Caco-2 (cell line): ENCODE measurements at regions not wholly inside any gene's neighbourhood (a gene's known extent, or its start where the extent isn't known, plus 50 kb on each side); places are given as distances from the start of the nearest gene placed in this dataset.

Source experiments
- BruUV-seq: library from RNA; stranded (reverse); fragments of 400-500 nt; replicated peaks from 2 replicates; lab custom pipeline; 2021; lab: Mats Ljungman, UMichigan
- CTCF ChIA-PET: fragments of 300-600 bp; sonication (Branson Sonifier 250); formaldehyde crosslinking; loops from one replicate; lab custom pipeline; 2022; ENCODE audit warnings: antibody characterized with exemption; lab: Charles Lee
- POLR2A ChIA-PET: fragments of 300-600 bp; sonication (Branson Sonifier 250); formaldehyde crosslinking; loops from one replicate; lab custom pipeline; 2022; ENCODE audit warnings: antibody characterized with exemption; lab: Charles Lee
- DNase-seq, 2 experiments: peaks; one replicate each; pipeline versions ENCODE4 v3.0.0 to v3.0.0-alpha.2; 2020 to 2022
- H3K27me3 ChIP-seq: replicated peaks from 2 replicates; pipeline ENCODE4 v1.6.0; 2011; ENCODE audit warnings: low read length; ENCODE audit not compliant: control insufficient read depth, insufficient read depth
- H3K36me3 ChIP-seq: 2 replicates; pipeline ENCODE4 v1.5.1; 2011; ENCODE audit warnings: low read length; ENCODE audit not compliant: control insufficient read depth, insufficient read depth
- H3K4me1 ChIP-seq: fragments of 250-450 bp; sonication (Bioruptor Pico); 2 replicates; pipeline ENCODE4 v1.5.1; 2020; ENCODE audit warnings: mild to moderate bottlenecking
- H3K4me3 ChIP-seq: 2 replicates; pipeline ENCODE4 v1.5.1; 2011; ENCODE audit warnings: low read depth, mild to moderate bottlenecking, control low read depth, low read length
- H3K9me3 ChIP-seq: fragments of 250-450 bp; sonication (Bioruptor Pico); 2 replicates; pipeline ENCODE4 v1.5.1; 2020; ENCODE audit warnings: mild to moderate bottlenecking, moderate library complexity
- H3K27ac Mint-ChIP-seq: one replicate; pipeline ENCODE4 v1.8.0; 2022; ENCODE audit warnings: mixed read lengths; ENCODE audit not compliant: unreplicated experiment
- H3K27me3 Mint-ChIP-seq: one replicate; pipeline ENCODE4 v1.8.0; 2022; ENCODE audit warnings: mixed read lengths; ENCODE audit not compliant: insufficient read depth, unreplicated experiment
- H3K36me3 Mint-ChIP-seq: one replicate; pipeline ENCODE4 v1.8.0; 2022; ENCODE audit warnings: mild to moderate bottlenecking, mixed read lengths; ENCODE audit not compliant: insufficient read depth, unreplicated experiment
- H3K4me1 Mint-ChIP-seq: one replicate; pipeline ENCODE4 v1.8.0; 2022; ENCODE audit warnings: low read depth, mixed read lengths; ENCODE audit not compliant: unreplicated experiment
- H3K4me3 Mint-ChIP-seq: one replicate; pipeline ENCODE4 v1.8.0; 2022; ENCODE audit warnings: mild to moderate bottlenecking, moderate library complexity, mixed read lengths; ENCODE audit not compliant: unreplicated experiment
- H3K9me3 Mint-ChIP-seq: one replicate; pipeline ENCODE4 v1.8.0; 2022; ENCODE audit warnings: mixed read lengths; ENCODE audit not compliant: unreplicated experiment
- intact Hi-C: fragments of 100-400 bp; cut with micrococcal nuclease; formaldehyde crosslinking; loops from one replicate; pipeline ENCODE4 v1.10.0; 2022; ENCODE audit not compliant: unreplicated experiment
- TF ChIP-seq, protein P1 (sequence below), 2 experiments: fragments of 200-600 bp in 1 of 2; IDR thresholded peaks; 1 replicate in 1 of 2; 2 replicates in 1 of 2; pipeline versions ENCODE4 v1.5.1 to v1.8.0; 2011 to 2022; ENCODE audit warnings: antibody characterized with exemption in 1 of 2, control low read depth in 1 of 2, inconsistent platforms in 1 of 2, low read depth in 1 of 2, low read length in 1 of 2, mild to moderate bottlenecking in 1 of 2, moderate library complexity in 1 of 2; ENCODE audit not compliant: insufficient read depth in 1 of 2, severe bottlenecking in 1 of 2, unreplicated experiment in 1 of 2

DNA sequence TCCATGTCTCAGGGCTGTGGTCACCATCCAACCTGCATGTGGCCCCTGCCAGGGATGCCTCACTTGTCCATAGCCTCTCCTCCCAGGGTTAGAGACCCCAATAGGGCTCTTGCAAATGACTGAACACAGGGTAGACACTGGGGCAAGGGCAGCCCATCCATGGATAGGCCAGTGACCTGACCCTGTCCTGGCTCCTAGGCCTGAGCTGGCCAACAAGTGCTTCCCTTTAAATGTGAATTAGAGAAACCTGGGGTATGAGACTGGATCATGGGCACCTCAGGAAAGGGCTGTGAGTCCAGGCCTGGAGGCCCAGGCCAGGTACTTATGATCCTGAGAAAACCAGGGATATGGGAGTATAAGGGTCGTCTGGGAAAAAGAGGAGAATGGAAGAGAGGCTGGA is 64.5 kb downstream of the COPS8 start:
- H3K4me1 ChIP-seq = no peaks in the 10 kb centered on the region
- H3K27me3 Mint-ChIP-seq = no peaks in the 10 kb centered on the region

DNA sequence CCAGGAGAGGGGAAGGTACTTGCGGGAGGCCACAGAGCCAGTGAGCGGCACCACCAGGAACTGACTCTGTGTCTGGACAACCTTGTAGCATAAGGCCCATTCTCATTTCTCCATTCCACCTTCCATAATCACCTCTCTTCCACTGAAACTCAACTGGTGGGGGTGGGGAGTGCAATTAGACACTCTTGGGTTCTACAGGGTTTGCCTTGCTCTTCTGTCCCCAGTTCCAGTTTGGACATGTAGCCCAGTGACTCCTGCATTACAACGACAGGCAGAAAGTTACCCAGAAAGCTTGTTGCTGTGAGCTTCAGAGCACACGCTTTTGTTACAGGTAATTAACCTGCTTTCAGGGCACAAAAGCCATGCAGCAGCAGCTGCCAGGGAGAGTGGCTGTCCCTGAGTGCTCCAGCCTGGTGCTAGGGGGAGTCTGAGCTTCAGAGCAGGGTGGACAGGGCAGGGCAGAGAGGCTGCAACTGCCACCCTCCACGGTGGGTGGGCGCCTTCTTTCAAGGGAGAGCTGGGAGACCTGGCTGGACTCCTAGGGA is 65.2 kb downstream of the COPS8 start:
- TF ChIP-seq, protein P1, sequence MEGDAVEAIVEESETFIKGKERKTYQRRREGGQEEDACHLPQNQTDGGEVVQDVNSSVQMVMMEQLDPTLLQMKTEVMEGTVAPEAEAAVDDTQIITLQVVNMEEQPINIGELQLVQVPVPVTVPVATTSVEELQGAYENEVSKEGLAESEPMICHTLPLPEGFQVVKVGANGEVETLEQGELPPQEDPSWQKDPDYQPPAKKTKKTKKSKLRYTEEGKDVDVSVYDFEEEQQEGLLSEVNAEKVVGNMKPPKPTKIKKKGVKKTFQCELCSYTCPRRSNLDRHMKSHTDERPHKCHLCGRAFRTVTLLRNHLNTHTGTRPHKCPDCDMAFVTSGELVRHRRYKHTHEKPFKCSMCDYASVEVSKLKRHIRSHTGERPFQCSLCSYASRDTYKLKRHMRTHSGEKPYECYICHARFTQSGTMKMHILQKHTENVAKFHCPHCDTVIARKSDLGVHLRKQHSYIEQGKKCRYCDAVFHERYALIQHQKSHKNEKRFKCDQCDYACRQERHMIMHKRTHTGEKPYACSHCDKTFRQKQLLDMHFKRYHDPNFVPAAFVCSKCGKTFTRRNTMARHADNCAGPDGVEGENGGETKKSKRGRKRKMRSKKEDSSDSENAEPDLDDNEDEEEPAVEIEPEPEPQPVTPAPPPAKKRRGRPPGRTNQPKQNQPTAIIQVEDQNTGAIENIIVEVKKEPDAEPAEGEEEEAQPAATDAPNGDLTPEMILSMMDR (IDR thresholded peaks at IDR 0.05; ENCODE audit: insufficient read depth in 1 of 2, low read depth in 1 of 2, low read length in 1 of 2, severe bottlenecking in 1 of 2, unreplicated experiment in 1 of 2) = no peak
- H3K36me3 Mint-ChIP-seq = no peaks in the 10 kb centered on the region
- H3K9me3 Mint-ChIP-seq = peaks cover 11% of the 10 kb centered on the region
- H3K4me1 Mint-ChIP-seq = no peaks in the 10 kb centered on the region
- H3K27me3 Mint-ChIP-seq = no peaks in the 10 kb centered on the region
- H3K27ac Mint-ChIP-seq = no peak overlapping the region
- CTCF ChIA-PET = no interaction called here
- Histone ChIP-seq H3K27me3 (no peaks in the 10 kb centered on the region), H3K9me3 (peaks cover 8% of the 10 kb centered on the region), H3K36me3 (no peaks in the 10 kb centered on the region), H3K4me1 (no peaks in the 10 kb centered on the region), H3K4me3 (no peak overlapping the region)
- no peak overlapping the region for H3K4me3 Mint-ChIP-seq
- POLR2A ChIA-PET = no interaction called here
- intact Hi-C loops = loop anchor here (5.0 kb wide), 2 partner anchors 171 to 261 kb away; partner anchors contain the start of gene COL6A3
- no peak for DNase-seq
- BruUV-seq = no TSS peak

More for the DNA sequence above, 64.5 kb downstream of the COPS8 start:
- Mint-ChIP-seq H3K9me3 (peaks cover 12% of the 10 kb centered on the region), H3K4me3 (no peak overlapping the region), H3K36me3 (no peaks in the 10 kb centered on the region), H3K27ac (no peak overlapping the region), H3K4me1 (no peaks in the 10 kb centered on the region)
- H3K27me3 ChIP-seq = no peaks in the 10 kb centered on the region
- ChIA-PET CTCF (no interaction called here), POLR2A (no interaction called here)
- H3K4me3 ChIP-seq = no peak overlapping the region
- no peaks in the 10 kb centered on the region for H3K36me3 ChIP-seq
- DNase-seq = no peak
- intact Hi-C loops = loop anchor here (5.0 kb wide), 2 partner anchors 172 to 262 kb away; partner anchors contain the start of gene COL6A3
- peaks cover 8% of the 10 kb centered on the region for H3K9me3 ChIP-seq
- TF ChIP-seq, protein P1 (IDR thresholded peaks at IDR 0.05; ENCODE audit: insufficient read depth in 1 of 2, low read depth in 1 of 2, low read length in 1 of 2, severe bottlenecking in 1 of 2, unreplicated experiment in 1 of 2) = no peak
- BruUV-seq = no TSS peak

DNA sequence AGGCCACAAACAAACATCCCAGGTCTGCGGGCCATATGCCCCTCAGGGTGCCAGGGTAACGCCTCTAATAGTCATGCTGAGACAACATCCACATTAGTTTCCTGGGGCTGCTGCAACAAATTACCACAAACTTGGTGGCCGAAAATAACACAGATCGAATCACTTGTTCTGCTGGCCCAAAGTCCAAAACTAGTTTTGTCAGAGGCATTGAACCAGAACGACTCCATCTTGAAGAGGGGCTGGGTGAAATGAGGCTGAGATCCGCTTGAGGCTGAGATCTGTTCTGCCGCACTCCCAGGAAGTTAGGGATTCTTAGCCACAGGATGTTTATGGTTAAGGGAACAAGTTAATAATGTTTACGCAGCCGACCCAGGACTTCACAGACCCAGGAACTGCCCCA is 66.7 kb downstream of the COPS8 start:
- intact Hi-C loops = loop anchor here (5.0 kb wide), 2 partner anchors 170 to 260 kb away; partner anchors contain the start of gene COL6A3
- TF ChIP-seq, protein P1 (IDR thresholded peaks at IDR 0.05; ENCODE audit: insufficient read depth in 1 of 2, low read depth in 1 of 2, low read length in 1 of 2, severe bottlenecking in 1 of 2, unreplicated experiment in 1 of 2) = no peak
- no TSS peak for BruUV-seq
- no peak for DNase-seq
- POLR2A ChIA-PET = no interaction called here
- H3K4me3 Mint-ChIP-seq = no peak overlapping the region
- Histone ChIP-seq H3K4me1 (no peaks in the 10 kb centered on the region), H3K9me3 (peaks cover 2% of the 10 kb centered on the region), H3K27me3 (no peaks in the 10 kb centered on the region), H3K4me3 (no peak overlapping the region), H3K36me3 (no peaks in the 10 kb centered on the region)
- no peaks in the 10 kb centered on the region for H3K4me1 Mint-ChIP-seq
- no peaks in the 10 kb centered on the region for H3K36me3 Mint-ChIP-seq
- no peaks in the 10 kb centered on the region for H3K27me3 Mint-ChIP-seq
- no peak overlapping the region for H3K27ac Mint-ChIP-seq
- CTCF ChIA-PET = no interaction called here
- no peaks in the 10 kb centered on the region for H3K9me3 Mint-ChIP-seq
